PFSK-1 (cell line): ENCODE measurements at regions not wholly inside any gene's neighbourhood (a gene's known extent, or its start where the extent isn't known, plus 50 kb on each side); places are given as distances from the start of the nearest gene placed in this dataset.

Experiments used
- FOXP2 ChIP-seq: optimal IDR thresholded peaks from 2 replicates; pipeline ENCODE3; 2011; ENCODE audit warnings: borderline replicate concordance, control low read depth, inconsistent platforms; ENCODE audit not compliant: insufficient read depth; ENCODE audit errors: extremely low read length, extremely low read depth
- POLR2AphosphoS5 ChIP-seq: IDR thresholded peaks from 2 replicates; pipeline ENCODE4 v1.6.1; 2012; ENCODE audit warnings: low read depth, mild to moderate bottlenecking, control low read depth, low read length, moderate library complexity
- REST ChIP-seq, 2 experiments: IDR thresholded peaks; 2 replicates each; pipeline versions ENCODE4 v1.6.1 to v1.8.0; 2011 to 2012; ENCODE audit warnings: low read depth in 2 of 2, low read length in 2 of 2, control low read depth in 1 of 2, inconsistent platforms in 1 of 2, mild to moderate bottlenecking in 1 of 2, moderate library complexity in 1 of 2; ENCODE audit not compliant: insufficient read depth in 1 of 2
- SIN3A ChIP-seq: IDR thresholded peaks from 2 replicates; pipeline ENCODE4 v1.6.1; 2012; ENCODE audit warnings: mild to moderate bottlenecking, low read length, moderate library complexity, borderline replicate concordance; ENCODE audit not compliant: insufficient read depth
- TAF1 ChIP-seq: IDR thresholded peaks from 2 replicates; pipeline ENCODE4 v1.6.1; 2012; ENCODE audit warnings: low read length, control low read depth, borderline replicate concordance; ENCODE audit not compliant: insufficient read depth

DNA sequence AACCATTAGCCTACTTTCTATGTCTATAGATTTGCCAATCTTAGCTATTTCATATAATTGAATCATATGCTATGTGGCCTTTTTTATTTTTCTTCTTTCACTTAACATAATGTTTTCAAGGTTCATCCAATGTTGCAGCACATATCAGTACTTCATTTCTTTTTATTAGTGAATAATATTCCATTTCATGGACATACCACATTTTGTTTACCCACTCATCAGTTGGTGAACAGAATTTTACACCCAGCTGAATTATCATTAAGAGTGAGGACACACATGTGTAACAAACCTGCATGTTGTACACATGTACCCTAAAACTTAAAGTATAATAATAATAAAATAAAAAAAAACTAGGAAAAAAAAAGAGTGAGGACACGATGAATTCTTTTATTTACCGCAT is 81.7 kb upstream of the C3orf80 start:
- TF ChIP-seq SIN3A, result no peak
- TF ChIP-seq REST (IDR thresholded peaks at IDR 0.05; ENCODE audit: insufficient read depth in 1 of 2, low read depth in 2 of 2, low read length in 2 of 2), result no peak
- TF ChIP-seq FOXP2, result no peak
- no peak for TF ChIP-seq TAF1
- TF ChIP-seq POLR2AphosphoS5, result no peak

GRCh38 chr3:160150066-160150465 is 75.2 kb upstream of the C3orf80 start:
- no peak for TF ChIP-seq POLR2AphosphoS5
- no peak for TF ChIP-seq FOXP2
- TF ChIP-seq REST (IDR thresholded peaks at IDR 0.05; ENCODE audit: insufficient read depth in 1 of 2, low read depth in 2 of 2, low read length in 2 of 2), result no peak
- TF ChIP-seq SIN3A, result no peak
- TF ChIP-seq TAF1, result no peak

DNA sequence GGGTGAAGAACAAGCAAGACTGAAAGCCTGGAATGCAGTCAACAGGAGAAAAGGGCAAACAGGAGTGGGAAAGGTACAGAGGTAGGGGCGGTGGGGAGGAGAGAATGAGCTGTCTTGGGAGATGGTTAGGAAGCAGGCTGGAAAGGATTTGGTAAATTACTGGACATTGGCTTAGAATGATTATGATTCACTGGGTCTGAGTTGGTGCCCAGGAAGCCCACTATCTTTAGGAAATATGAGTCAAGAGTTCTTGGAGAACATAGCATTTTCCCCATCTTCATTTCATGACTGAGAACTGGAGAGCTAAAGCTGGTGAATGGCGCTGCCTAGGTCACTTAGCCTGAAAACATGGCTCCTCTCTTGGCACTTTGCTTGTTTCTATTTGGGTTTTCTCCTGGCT is 74.7 kb upstream of the C3orf80 start:
- TF ChIP-seq REST (IDR thresholded peaks at IDR 0.05; ENCODE audit: insufficient read depth in 1 of 2, low read depth in 2 of 2, low read length in 2 of 2) (no peak), TAF1 (no peak), FOXP2 (no peak), SIN3A (no peak), POLR2AphosphoS5 (no peak)

DNA sequence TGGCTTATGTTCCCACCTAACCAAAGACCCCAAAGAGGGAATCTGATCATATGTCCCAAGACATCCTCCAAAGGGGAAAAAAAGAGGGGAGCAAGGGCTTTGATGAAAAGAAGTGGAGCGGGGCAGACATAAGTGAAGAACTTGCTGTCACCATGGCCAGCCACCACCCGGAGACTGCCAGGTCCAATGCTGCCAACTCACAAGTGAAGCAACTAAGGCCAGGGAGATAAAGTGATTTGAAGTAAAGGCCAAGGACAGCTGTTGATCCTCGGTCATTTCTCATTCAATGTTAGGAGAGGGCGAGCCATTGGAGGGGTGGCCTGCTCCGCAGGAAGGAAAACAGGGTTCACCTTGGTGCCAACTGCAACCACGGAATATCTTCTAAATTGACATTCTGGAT is 72.6 kb upstream of the C3orf80 start:
- TF ChIP-seq TAF1 (no peak), POLR2AphosphoS5 (no peak), SIN3A (no peak), REST (IDR thresholded peaks at IDR 0.05; ENCODE audit: insufficient read depth in 1 of 2, low read depth in 2 of 2, low read length in 2 of 2) (no peak), FOXP2 (no peak)

GRCh38 chr3:160154033-160154432 is 71.2 kb upstream of the C3orf80 start:
- TF ChIP-seq SIN3A (no peak), POLR2AphosphoS5 (no peak), REST (IDR thresholded peaks at IDR 0.05; ENCODE audit: insufficient read depth in 1 of 2, low read depth in 2 of 2, low read length in 2 of 2) (no peak)
